Natural killer cell (primary cell): ENCODE measurements at regions not wholly inside any gene's neighbourhood (a gene's known extent, or its start where the extent isn't known, plus 50 kb on each side); places are given as distances from the start of the nearest gene placed in this dataset.

Experiments used
- ATAC-seq, 3 donors: fragments of 150-1000 bp in 2 of 3; fragments of 200-7000 bp in 1 of 3; cut with Tn5 transposase; 1 replicate in 1 of 3; 2 replicates in 2 of 3; pipeline ENCODE4 v1.10.0; 2021; ENCODE audit warnings: mild to moderate bottlenecking in 2 of 3, moderate library complexity in 2 of 3
- DNase-seq, 2 donors: peaks; one replicate each; pipeline versions ENCODE4 v3.0.0 to v3.0.0-alpha.2; 2013 to 2021; ENCODE audit warnings: mixed read lengths in 1 of 2
- H3K27ac ChIP-seq: one replicate; pipeline ENCODE4 v1.5.1; 2013; ENCODE audit warnings: mild to moderate bottlenecking, low read length
- H3K27me3 ChIP-seq: one replicate; pipeline ENCODE4 v1.6.1; 2013; ENCODE audit warnings: low read length; ENCODE audit not compliant: control insufficient read depth, insufficient read depth
- H3K36me3 ChIP-seq: one replicate; pipeline ENCODE4 v1.6.1; 2013; ENCODE audit warnings: low read length; ENCODE audit not compliant: control insufficient read depth, insufficient read depth
- H3K4me1 ChIP-seq: one replicate; pipeline ENCODE4 v1.6.1; 2013; ENCODE audit warnings: low read length; ENCODE audit not compliant: control insufficient read depth, insufficient read depth
- H3K4me3 ChIP-seq: one replicate; pipeline ENCODE4 v1.5.1; 2013; ENCODE audit warnings: low read length
- H3K9me3 ChIP-seq: one replicate; pipeline ENCODE4 v1.6.1; 2013; ENCODE audit warnings: low read length; ENCODE audit not compliant: control insufficient read depth, insufficient read depth
- H3K27ac Mint-ChIP-seq, 2 donors: one replicate each; pipeline ENCODE4 v1.8.0; 2022; ENCODE audit warnings: mild to moderate bottlenecking in 2 of 2, mixed read lengths in 2 of 2, moderate library complexity in 1 of 2
- H3K27me3 Mint-ChIP-seq, 2 donors: one replicate each; pipeline ENCODE4 v1.8.0; 2022; ENCODE audit warnings: low read depth in 2 of 2, mixed read lengths in 2 of 2
- H3K36me3 Mint-ChIP-seq: one replicate; pipeline ENCODE4 v1.8.0; 2022; ENCODE audit warnings: mixed read lengths
- H3K4me1 Mint-ChIP-seq, 2 donors: one replicate each; pipeline ENCODE4 v1.8.0; 2022; ENCODE audit warnings: mixed read lengths in 2 of 2
- H3K4me3 Mint-ChIP-seq: one replicate; pipeline ENCODE4 v1.8.0; 2022; ENCODE audit warnings: mild to moderate bottlenecking, moderate library complexity, mixed read lengths
- H3K9me3 Mint-ChIP-seq, 2 donors: one replicate each; pipeline ENCODE4 v1.8.0; 2022; ENCODE audit warnings: mixed read lengths in 2 of 2
- WGBS: methylation state at CpG from one replicate; pipeline ENCODE4 v1.1.7; 2013; ENCODE audit warnings: missing lambda C conversion rate; ENCODE audit not compliant: insufficient coverage; 5-methylcytosine and 5-hydroxymethylcytosine counted together
- intact Hi-C: fragments of 100-400 bp; cut with micrococcal nuclease; formaldehyde crosslinking; loops from one replicate; pipeline ENCODE4 v1.14.2; 2022
- TF ChIP-seq, protein P1 (sequence below): fragments of 200-600 bp; IDR thresholded peaks from one replicate; pipeline ENCODE4 v1.8.0; 2022; ENCODE audit warnings: antibody characterized with exemption

DNA sequence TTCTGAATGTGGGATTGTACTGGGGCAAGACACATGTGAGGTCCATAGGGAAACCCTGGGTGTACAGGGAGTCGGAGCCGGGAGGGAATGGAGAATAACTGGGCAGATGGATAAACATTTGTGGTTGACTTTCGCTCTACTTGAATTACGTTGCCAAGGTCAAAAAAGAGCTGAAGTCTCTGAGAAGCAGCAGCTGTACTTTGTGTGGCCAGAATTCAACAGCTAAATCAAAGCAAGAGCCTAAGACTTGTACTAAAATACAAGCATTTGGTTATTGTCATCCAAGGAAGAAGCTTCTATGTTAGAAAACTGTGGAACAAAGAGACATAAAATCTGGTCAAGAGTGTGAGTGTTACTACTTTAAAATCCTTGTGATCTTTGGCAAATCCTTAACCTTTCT, 457.2 kb downstream of the ARL4A start:
- WGBS = 88% methylated on average over 4 of the region's 4 CpGs
- Mint-ChIP-seq H3K27ac (no peak overlapping the region), H3K4me1 (no peaks in the 10 kb centered on the region), H3K9me3 (peaks cover 0 to 4% of the 10 kb centered on the region in 2 donors), H3K27me3 (no peaks in the 10 kb centered on the region), H3K36me3 (no peaks in the 10 kb centered on the region), H3K4me3 (no peak overlapping the region)
- no peak overlapping the region for H3K4me3 ChIP-seq
- TF ChIP-seq, protein P1, sequence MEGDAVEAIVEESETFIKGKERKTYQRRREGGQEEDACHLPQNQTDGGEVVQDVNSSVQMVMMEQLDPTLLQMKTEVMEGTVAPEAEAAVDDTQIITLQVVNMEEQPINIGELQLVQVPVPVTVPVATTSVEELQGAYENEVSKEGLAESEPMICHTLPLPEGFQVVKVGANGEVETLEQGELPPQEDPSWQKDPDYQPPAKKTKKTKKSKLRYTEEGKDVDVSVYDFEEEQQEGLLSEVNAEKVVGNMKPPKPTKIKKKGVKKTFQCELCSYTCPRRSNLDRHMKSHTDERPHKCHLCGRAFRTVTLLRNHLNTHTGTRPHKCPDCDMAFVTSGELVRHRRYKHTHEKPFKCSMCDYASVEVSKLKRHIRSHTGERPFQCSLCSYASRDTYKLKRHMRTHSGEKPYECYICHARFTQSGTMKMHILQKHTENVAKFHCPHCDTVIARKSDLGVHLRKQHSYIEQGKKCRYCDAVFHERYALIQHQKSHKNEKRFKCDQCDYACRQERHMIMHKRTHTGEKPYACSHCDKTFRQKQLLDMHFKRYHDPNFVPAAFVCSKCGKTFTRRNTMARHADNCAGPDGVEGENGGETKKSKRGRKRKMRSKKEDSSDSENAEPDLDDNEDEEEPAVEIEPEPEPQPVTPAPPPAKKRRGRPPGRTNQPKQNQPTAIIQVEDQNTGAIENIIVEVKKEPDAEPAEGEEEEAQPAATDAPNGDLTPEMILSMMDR = no peak
- H3K27ac ChIP-seq = no peak overlapping the region
- H3K27me3 ChIP-seq = no peaks in the 10 kb centered on the region
- intact Hi-C loops = no loop called here
- DNase-seq (no peak), ATAC-seq (no peak)
- H3K36me3 ChIP-seq = no peaks in the 10 kb centered on the region
- no peaks in the 10 kb centered on the region for H3K9me3 ChIP-seq
- H3K4me1 ChIP-seq = no peaks in the 10 kb centered on the region

- ATAC-seq = no peak
- H3K9me3 ChIP-seq = no peaks in the 10 kb centered on the region
Measured at GRCh38 chr7:13148548-13148947, 461.1 kb downstream of the ARL4A start.

GRCh38 chr7:13151978-13152377, 464.5 kb downstream of the ARL4A start:
- H3K4me1 Mint-ChIP-seq = no peaks in the 10 kb centered on the region
- intact Hi-C loops = no loop called here
- WGBS = 100% methylated on average over 1 of the region's 1 CpG

More at GRCh38 chr7:13148548-13148947, 461.1 kb downstream of the ARL4A start:
- TF ChIP-seq, protein P1 = no peak
- H3K4me1 Mint-ChIP-seq = no peaks in the 10 kb centered on the region
- H3K9me3 Mint-ChIP-seq = peaks cover 0 to 2% of the 10 kb centered on the region in 2 donors
- no peaks in the 10 kb centered on the region for H3K27me3 Mint-ChIP-seq
- H3K36me3 ChIP-seq = no peaks in the 10 kb centered on the region
- DNase-seq = no peak
- H3K27ac ChIP-seq = no peak overlapping the region
- H3K4me1 ChIP-seq = no peaks in the 10 kb centered on the region
- no peak overlapping the region for H3K4me3 ChIP-seq
- H3K27ac Mint-ChIP-seq = no peak overlapping the region
- H3K4me3 Mint-ChIP-seq = no peak overlapping the region
- no CpG with 5 or more reads among the region's 1 CpG for WGBS
- H3K27me3 ChIP-seq = no peaks in the 10 kb centered on the region
- H3K36me3 Mint-ChIP-seq = no peaks in the 10 kb centered on the region
- intact Hi-C loops = no loop called here

DNA sequence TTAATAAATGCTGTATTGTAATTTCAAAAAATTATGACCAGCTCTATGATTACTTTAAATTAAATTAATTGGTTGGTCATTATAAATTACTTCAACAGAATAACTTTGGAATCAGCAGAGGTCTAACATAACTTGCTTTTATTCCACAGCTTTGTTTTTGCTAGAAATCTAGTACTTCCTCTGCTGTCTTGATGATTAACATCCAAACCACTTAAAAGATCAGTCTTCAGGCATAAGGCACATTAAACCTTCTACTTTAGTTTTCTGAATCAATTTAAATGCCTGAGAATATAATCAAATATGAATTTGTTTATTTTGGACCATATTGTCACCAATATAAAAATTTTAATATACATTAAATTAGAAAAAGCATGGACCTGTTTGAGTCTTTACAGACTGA, 465.3 kb downstream of the ARL4A start:
- Mint-ChIP-seq H3K4me3 (no peak overlapping the region), H3K36me3 (no peaks in the 10 kb centered on the region), H3K9me3 (peaks cover 0 to 2% of the 10 kb centered on the region in 2 donors), H3K27me3 (no peaks in the 10 kb centered on the region), H3K4me1 (no peaks in the 10 kb centered on the region), H3K27ac (no peak overlapping the region)
- H3K36me3 ChIP-seq = no peaks in the 10 kb centered on the region
- H3K27me3 ChIP-seq = no peaks in the 10 kb centered on the region
- H3K4me1 ChIP-seq = no peaks in the 10 kb centered on the region
- intact Hi-C loops = no loop called here
- TF ChIP-seq, protein P1 = no peak
- ATAC-seq (no peak), DNase-seq (no peak)
- no peaks in the 10 kb centered on the region for H3K9me3 ChIP-seq
- H3K27ac ChIP-seq = no peak overlapping the region
- H3K4me3 ChIP-seq = no peak overlapping the region

More at GRCh38 chr7:13151978-13152377, 464.5 kb downstream of the ARL4A start:
- Mint-ChIP-seq H3K9me3 (no peaks in the 10 kb centered on the region), H3K27ac (no peak overlapping the region), H3K4me3 (no peak overlapping the region), H3K27me3 (no peaks in the 10 kb centered on the region), H3K36me3 (no peaks in the 10 kb centered on the region)
- no peak overlapping the region for H3K27ac ChIP-seq
- no peak for DNase-seq
- no peak for ATAC-seq
- H3K9me3 ChIP-seq = no peaks in the 10 kb centered on the region
- TF ChIP-seq, protein P1 = no peak
- no peaks in the 10 kb centered on the region for H3K4me1 ChIP-seq
- H3K4me3 ChIP-seq = no peak overlapping the region
- no peaks in the 10 kb centered on the region for H3K36me3 ChIP-seq
- H3K27me3 ChIP-seq = no peaks in the 10 kb centered on the region
